ENCODE measurements at regions not wholly inside any gene's neighbourhood (a gene's known extent, or its start where the extent isn't known, plus 50 kb on each side); places are given as distances from the start of the nearest gene placed in this dataset.

GRCh38 chrX:45711231-45711630 is 510.6 kb upstream of the DIPK2B start:
- Histone ChIP-seq H3K4me2 (replicated peaks; ENCODE audit: extremely low read depth, low read length, poor library complexity, severe bottlenecking) (no peak overlapping the region), H3K4me1 (ENCODE audit: control insufficient read depth in 1 of 2, insufficient read depth in 2 of 2, low read length in 2 of 2) (peaks cover 21 to 23% of the 10 kb centered on the region in 2 donors), H4K20me1 (ENCODE audit: insufficient read depth, low read length) (no peaks in the 10 kb centered on the region), H3K4me3 (replicated peaks in 1 of 3; ENCODE audit: low read depth in 2 of 3, low read length in 3 of 3) (no peak overlapping the region), H3K9ac (ENCODE audit: insufficient read depth, low read length, poor library complexity, severe bottlenecking) (no peak overlapping the region), H3K27ac (ENCODE audit: low read depth in 1 of 2, low read length in 2 of 2) (no peak overlapping the region), H3K9me3 (replicated peaks in 1 of 2; ENCODE audit: control insufficient read depth in 1 of 2, insufficient read depth in 1 of 2, low read length in 2 of 2) (no peaks in the 10 kb centered on the region), H3K36me3 (replicated peaks in 1 of 2; ENCODE audit: control insufficient read depth in 1 of 2, insufficient read depth in 2 of 2, low read length in 2 of 2) (no peaks in the 10 kb centered on the region), H3K79me2 (ENCODE audit: insufficient read depth, low read length) (no peaks in the 10 kb centered on the region), H2AFZ (ENCODE audit: insufficient read depth, low read depth, low read length, poor library complexity, severe bottlenecking) (no peak overlapping the region), H3K27me3 (ENCODE audit: control insufficient read depth in 2 of 2, insufficient read depth in 2 of 2, low read length in 2 of 2) (peaks cover 0 to 54% of the 10 kb centered on the region in 2 donors)
- no peak for TF ChIP-seq CTCF (IDR thresholded peaks at IDR 0.05)
- H3K4me1 Mint-ChIP-seq, result peaks cover 22% of the 10 kb centered on the region
- DNase-seq, result no peak
- intact Hi-C loops (cut with micrococcal nuclease), result no loop called here
- WGBS (ENCODE audit: insufficient coverage), result no CpG with 5 or more reads among the region's 5 CpGs
- H3K27me3 Mint-ChIP-seq (ENCODE audit: low read depth in 3 of 3), result peaks cover 1 to 43% (median 1%) of the 10 kb centered on the region in 3 donors
- no peaks in the 10 kb centered on the region for H3K36me3 Mint-ChIP-seq
- no peak overlapping the region for H3K4me3 Mint-ChIP-seq
- no peak overlapping the region for H3K27ac Mint-ChIP-seq
- peaks cover 0 to 6% (median 0%) of the 10 kb centered on the region in 7 donors for H3K9me3 Mint-ChIP-seq

- intact Hi-C loops (cut with micrococcal nuclease), result no loop called here
These were observed 509.6 kb upstream of the DIPK2B start for GRCh38 chrX:45710081-45710801.

More at GRCh38 chrX:45710081-45710801, 509.6 kb upstream of the DIPK2B start:
- H3K4me3 ChIP-seq (replicated peaks in 1 of 3; ENCODE audit: low read depth in 2 of 3, low read length in 3 of 3), result no peak overlapping the region
- H4K20me1 ChIP-seq (ENCODE audit: insufficient read depth, low read length), result no peaks in the 10 kb centered on the region
- Mint-ChIP-seq H3K9me3 (peaks cover 0 to 6% (median 0%) of the 10 kb centered on the region in 7 donors), H3K27ac (peak overlapping the region in 1 of 7 donors; percentile 42), H3K27me3 (ENCODE audit: low read depth in 3 of 3) (peaks cover 1 to 43% (median 1%) of the 10 kb centered on the region in 3 donors), H3K4me1 (peaks cover 12% of the 10 kb centered on the region), H3K36me3 (no peaks in the 10 kb centered on the region), H3K4me3 (no peak overlapping the region)
- H3K9me3 ChIP-seq (replicated peaks in 1 of 2; ENCODE audit: control insufficient read depth in 1 of 2, insufficient read depth in 1 of 2, low read length in 2 of 2), result no peaks in the 10 kb centered on the region
- H3K27me3 ChIP-seq (ENCODE audit: control insufficient read depth in 2 of 2, insufficient read depth in 2 of 2, low read length in 2 of 2), result peaks cover 0 to 54% of the 10 kb centered on the region in 2 donors
- no peaks in the 10 kb centered on the region for H3K36me3 ChIP-seq (replicated peaks in 1 of 2; ENCODE audit: control insufficient read depth in 1 of 2, insufficient read depth in 2 of 2, low read length in 2 of 2)
- no peak for TF ChIP-seq CTCF (IDR thresholded peaks at IDR 0.05)
- no peaks in the 10 kb centered on the region for H3K79me2 ChIP-seq (ENCODE audit: insufficient read depth, low read length)
- no peak overlapping the region for H3K27ac ChIP-seq (ENCODE audit: low read depth in 1 of 2, low read length in 2 of 2)
- 7% methylated on average over 2 of the region's 2 CpGs for WGBS (ENCODE audit: insufficient coverage)
- no peak overlapping the region for H3K4me2 ChIP-seq (replicated peaks; ENCODE audit: extremely low read depth, low read length, poor library complexity, severe bottlenecking)
- H3K4me1 ChIP-seq (ENCODE audit: control insufficient read depth in 1 of 2, insufficient read depth in 2 of 2, low read length in 2 of 2), result peaks cover 11 to 14% of the 10 kb centered on the region in 2 donors
- H3K9ac ChIP-seq (ENCODE audit: insufficient read depth, low read length, poor library complexity, severe bottlenecking), result no peak overlapping the region
- peak in 1 of 3 donors; percentile 44 for DNase-seq
- no peak overlapping the region for H2AFZ ChIP-seq (ENCODE audit: insufficient read depth, low read depth, low read length, poor library complexity, severe bottlenecking)
